CD4-positive, CD25-positive, alpha-beta regulatory T cell (primary cell): ENCODE measurements at regions not wholly inside any gene's neighbourhood (a gene's known extent, or its start where the extent isn't known, plus 50 kb on each side); places are given as distances from the start of the nearest gene placed in this dataset.

Experiments
- ATAC-seq, 2 donors: fragments of 150-1000 bp; cut with Tn5 transposase; one replicate each; pipeline ENCODE4 v1.10.0; 2021; ENCODE audit warnings: low read depth in 2 of 2, moderate number of reproducible peaks in 2 of 2, moderate library complexity in 1 of 2
- DNase-seq, 3 donors: peaks; one replicate each; pipeline versions ENCODE4 v3.0.0 to v3.0.0-alpha.2; 2012 to 2022; ENCODE audit warnings: mixed read lengths in 1 of 3
- H3K27ac ChIP-seq: one replicate; pipeline ENCODE4 v1.7.0; 2013; ENCODE audit warnings: mild to moderate bottlenecking, low read length; ENCODE audit not compliant: insufficient read depth, poor library complexity, severe bottlenecking
- H3K27me3 ChIP-seq: one replicate; pipeline ENCODE4 v1.7.0; 2013; ENCODE audit warnings: low read length; ENCODE audit not compliant: control insufficient read depth, insufficient read depth
- H3K36me3 ChIP-seq: one replicate; pipeline ENCODE4 v1.7.0; 2013; ENCODE audit warnings: mild to moderate bottlenecking, low read length, moderate library complexity; ENCODE audit not compliant: control insufficient read depth, insufficient read depth
- H3K4me1 ChIP-seq: 2 replicates; pipeline ENCODE4 v1.7.0; 2013; ENCODE audit warnings: mild to moderate bottlenecking, low read length; ENCODE audit not compliant: insufficient read depth, control insufficient read depth, poor library complexity, severe bottlenecking
- H3K4me3 ChIP-seq: one replicate; pipeline ENCODE4 v1.7.0; 2013; ENCODE audit warnings: low read depth, mild to moderate bottlenecking, low read length, moderate library complexity
- H3K9me3 ChIP-seq, 2 experiments: 1 replicate in 1 of 2; 2 replicates in 1 of 2; pipeline ENCODE4 v1.7.0; 2013; ENCODE audit warnings: low read length in 2 of 2, mild to moderate bottlenecking in 1 of 2, moderate library complexity in 1 of 2; ENCODE audit not compliant: control insufficient read depth in 2 of 2
- H3K27ac Mint-ChIP-seq, 3 donors: one replicate each; pipeline ENCODE4 v1.8.0; 2020 to 2022; ENCODE audit warnings: mild to moderate bottlenecking in 3 of 3, mixed read lengths in 3 of 3, moderate library complexity in 2 of 3
- H3K27me3 Mint-ChIP-seq: one replicate; pipeline ENCODE4 v1.8.0; 2022; ENCODE audit warnings: mild to moderate bottlenecking, mixed read lengths
- H3K36me3 Mint-ChIP-seq: one replicate; pipeline ENCODE4 v1.8.0; 2020; ENCODE audit warnings: mixed read lengths
- H3K4me1 Mint-ChIP-seq, 4 donors: one replicate each; pipeline ENCODE4 v1.8.0; 2020 to 2022; ENCODE audit warnings: mixed read lengths in 4 of 4, mild to moderate bottlenecking in 1 of 4
- H3K4me3 Mint-ChIP-seq, 4 donors: one replicate each; pipeline ENCODE4 v1.8.0; 2020 to 2022; ENCODE audit warnings: mild to moderate bottlenecking in 4 of 4, mixed read lengths in 4 of 4, moderate library complexity in 3 of 4
- H3K9me3 Mint-ChIP-seq, 7 donors: one replicate each; pipeline ENCODE4 v1.8.0; 2020 to 2022; ENCODE audit warnings: mixed read lengths in 7 of 7, mild to moderate bottlenecking in 3 of 7, moderate library complexity in 2 of 7

- H3K9me3 ChIP-seq: no peaks in the 10 kb centered on the region
- no peaks in the 10 kb centered on the region for H3K9me3 Mint-ChIP-seq
- ATAC-seq: no peak
Measured at GRCh38 chr10:90986136-90986760, 65.4 kb upstream of the ANKRD1 start.

GRCh38 chr10:90986870-90987269 is 66.0 kb upstream of the ANKRD1 start:
- Histone ChIP-seq H3K27me3 (no peaks in the 10 kb centered on the region), H3K9me3 (no peaks in the 10 kb centered on the region), H3K4me3 (no peak overlapping the region), H3K36me3 (no peaks in the 10 kb centered on the region), H3K4me1 (no peaks in the 10 kb centered on the region), H3K27ac (no peak overlapping the region)
- Mint-ChIP-seq H3K27me3 (peaks cover 7% of the 10 kb centered on the region), H3K27ac (peak overlapping the region in 1 of 3 donors; percentile 7), H3K4me3 (no peak overlapping the region), H3K36me3 (no peaks in the 10 kb centered on the region), H3K9me3 (no peaks in the 10 kb centered on the region), H3K4me1 (peaks cover 0 to 2% (median 0%) of the 10 kb centered on the region in 4 donors)
- ATAC-seq (no peak), DNase-seq (no peak)

More at GRCh38 chr10:90986136-90986760, 65.4 kb upstream of the ANKRD1 start:
- DNase-seq: no peak
- Mint-ChIP-seq H3K36me3 (no peaks in the 10 kb centered on the region), H3K4me1 (peaks cover 0 to 2% (median 0%) of the 10 kb centered on the region in 4 donors), H3K4me3 (no peak overlapping the region), H3K27me3 (peaks cover 5% of the 10 kb centered on the region), H3K27ac (no peak overlapping the region)
- H3K4me3 ChIP-seq: no peak overlapping the region
- no peaks in the 10 kb centered on the region for H3K36me3 ChIP-seq
- no peaks in the 10 kb centered on the region for H3K4me1 ChIP-seq
- H3K27me3 ChIP-seq: no peaks in the 10 kb centered on the region
- no peak overlapping the region for H3K27ac ChIP-seq

- no peak for DNase-seq
- peaks cover 7% of the 10 kb centered on the region for H3K27me3 Mint-ChIP-seq
- ATAC-seq: no peak
- no peak overlapping the region for H3K4me3 Mint-ChIP-seq
- no peaks in the 10 kb centered on the region for H3K36me3 Mint-ChIP-seq
- Histone ChIP-seq H3K36me3 (no peaks in the 10 kb centered on the region), H3K27me3 (no peaks in the 10 kb centered on the region), H3K27ac (no peak overlapping the region), H3K4me1 (no peaks in the 10 kb centered on the region), H3K9me3 (no peaks in the 10 kb centered on the region), H3K4me3 (no peak overlapping the region)
- peaks cover 0 to 2% (median 0%) of the 10 kb centered on the region in 4 donors for H3K4me1 Mint-ChIP-seq
- H3K27ac Mint-ChIP-seq: no peak overlapping the region
- no peaks in the 10 kb centered on the region for H3K9me3 Mint-ChIP-seq
Measured at GRCh38 chr10:90987383-90987782, 66.5 kb upstream of the ANKRD1 start.

GRCh38 chr10:90988024-90988423 is 67.1 kb upstream of the ANKRD1 start:
- Mint-ChIP-seq H3K36me3 (no peaks in the 10 kb centered on the region), H3K27me3 (peaks cover 7% of the 10 kb centered on the region), H3K9me3 (no peaks in the 10 kb centered on the region), H3K4me1 (peaks cover 0 to 2% (median 0%) of the 10 kb centered on the region in 4 donors), H3K27ac (no peak overlapping the region), H3K4me3 (no peak overlapping the region)
- DNase-seq (no peak), ATAC-seq (no peak)
- no peaks in the 10 kb centered on the region for H3K9me3 ChIP-seq
- no peak overlapping the region for H3K4me3 ChIP-seq
- no peak overlapping the region for H3K27ac ChIP-seq
- no peaks in the 10 kb centered on the region for H3K27me3 ChIP-seq
- H3K36me3 ChIP-seq: no peaks in the 10 kb centered on the region
- H3K4me1 ChIP-seq: no peaks in the 10 kb centered on the region

- Mint-ChIP-seq H3K27ac (no peak overlapping the region), H3K36me3 (no peaks in the 10 kb centered on the region), H3K4me3 (no peak overlapping the region), H3K9me3 (no peaks in the 10 kb centered on the region), H3K27me3 (peaks cover 7% of the 10 kb centered on the region), H3K4me1 (no peaks in the 10 kb centered on the region)
- H3K27me3 ChIP-seq: no peaks in the 10 kb centered on the region
- no peaks in the 10 kb centered on the region for H3K4me1 ChIP-seq
- H3K4me3 ChIP-seq: no peak overlapping the region
- ATAC-seq (no peak), DNase-seq (no peak)
- no peaks in the 10 kb centered on the region for H3K36me3 ChIP-seq
- H3K9me3 ChIP-seq: no peaks in the 10 kb centered on the region
- H3K27ac ChIP-seq: no peak overlapping the region
Measured at GRCh38 chr10:90988802-90989201, 67.9 kb upstream of the ANKRD1 start.

- peaks cover 7% of the 10 kb centered on the region for H3K27me3 Mint-ChIP-seq
- H3K4me1 Mint-ChIP-seq: no peaks in the 10 kb centered on the region
- H3K9me3 ChIP-seq: no peaks in the 10 kb centered on the region
- no peaks in the 10 kb centered on the region for H3K4me1 ChIP-seq
- H3K36me3 ChIP-seq: no peaks in the 10 kb centered on the region
- no peaks in the 10 kb centered on the region for H3K27me3 ChIP-seq
- no peaks in the 10 kb centered on the region for H3K36me3 Mint-ChIP-seq
- no peak overlapping the region for H3K4me3 ChIP-seq
- ATAC-seq (no peak), DNase-seq (no peak)
- no peak overlapping the region for H3K27ac Mint-ChIP-seq
- H3K9me3 Mint-ChIP-seq: no peaks in the 10 kb centered on the region
- no peak overlapping the region for H3K27ac ChIP-seq
- no peak overlapping the region for H3K4me3 Mint-ChIP-seq
Measured at GRCh38 chr10:90989378-90989777, 68.5 kb upstream of the ANKRD1 start.

- Mint-ChIP-seq H3K9me3 (no peaks in the 10 kb centered on the region), H3K27ac (no peak overlapping the region), H3K4me3 (no peak overlapping the region), H3K4me1 (no peaks in the 10 kb centered on the region), H3K36me3 (no peaks in the 10 kb centered on the region), H3K27me3 (peaks cover 12% of the 10 kb centered on the region)
- H3K9me3 ChIP-seq: no peaks in the 10 kb centered on the region
- H3K36me3 ChIP-seq: no peaks in the 10 kb centered on the region
- DNase-seq (no peak), ATAC-seq (no peak)
- H3K27me3 ChIP-seq: no peaks in the 10 kb centered on the region
- H3K4me3 ChIP-seq: no peak overlapping the region
- H3K4me1 ChIP-seq: no peaks in the 10 kb centered on the region
- no peak overlapping the region for H3K27ac ChIP-seq
Measured at GRCh38 chr10:90992462-90992861, 71.6 kb upstream of the ANKRD1 start.

GRCh38 chr10:90993340-90993739 is 72.5 kb upstream of the ANKRD1 start:
- Mint-ChIP-seq H3K36me3 (no peaks in the 10 kb centered on the region), H3K27me3 (peaks cover 12% of the 10 kb centered on the region), H3K27ac (no peak overlapping the region), H3K9me3 (no peaks in the 10 kb centered on the region), H3K4me1 (no peaks in the 10 kb centered on the region), H3K4me3 (no peak overlapping the region)
- DNase-seq: no peak
- no peaks in the 10 kb centered on the region for H3K4me1 ChIP-seq
- no peak overlapping the region for H3K27ac ChIP-seq
- no peaks in the 10 kb centered on the region for H3K36me3 ChIP-seq
- H3K4me3 ChIP-seq: no peak overlapping the region
- H3K27me3 ChIP-seq: no peaks in the 10 kb centered on the region
- H3K9me3 ChIP-seq: no peaks in the 10 kb centered on the region
- ATAC-seq: no peak
